ENCODE measurements at regions not wholly inside any gene's neighbourhood (a gene's known extent, or its start where the extent isn't known, plus 50 kb on each side); places are given as distances from the start of the nearest gene placed in this dataset.
"Not testable (repeated sequence)": the region's sequence is repeated elsewhere in the genome, so short reads cannot be mapped to it uniquely, and the experiment has no call there.

DNA sequence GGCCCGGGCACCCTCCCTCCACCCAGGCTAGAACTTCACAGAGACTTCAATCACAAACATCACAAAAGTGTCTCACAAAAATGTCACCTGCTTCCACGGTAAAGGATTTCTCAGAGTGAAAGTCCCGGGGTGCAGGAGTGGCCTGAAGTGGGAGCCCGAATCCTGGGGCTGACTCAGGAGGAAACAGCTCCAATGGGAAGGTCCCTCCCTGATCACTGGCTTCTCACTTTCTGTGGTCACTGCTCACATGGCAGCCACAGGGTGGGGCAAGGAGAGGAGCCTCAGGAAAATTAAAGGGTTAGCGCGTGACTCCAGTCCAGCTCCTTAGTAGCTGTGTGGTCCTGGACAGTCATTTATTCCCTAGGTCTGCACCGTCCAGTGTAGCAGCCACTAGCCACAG is 564.5 kb upstream of the B3GAT1 start:
- DNase-seq: no peak

GRCh38 chr11:134975866-134976376 is 563.9 kb upstream of the B3GAT1 start:
- no peak for DNase-seq

GRCh38 chr11:134973801-134974200 is 561.8 kb upstream of the B3GAT1 start:
- DNase-seq: no peak

DNA sequence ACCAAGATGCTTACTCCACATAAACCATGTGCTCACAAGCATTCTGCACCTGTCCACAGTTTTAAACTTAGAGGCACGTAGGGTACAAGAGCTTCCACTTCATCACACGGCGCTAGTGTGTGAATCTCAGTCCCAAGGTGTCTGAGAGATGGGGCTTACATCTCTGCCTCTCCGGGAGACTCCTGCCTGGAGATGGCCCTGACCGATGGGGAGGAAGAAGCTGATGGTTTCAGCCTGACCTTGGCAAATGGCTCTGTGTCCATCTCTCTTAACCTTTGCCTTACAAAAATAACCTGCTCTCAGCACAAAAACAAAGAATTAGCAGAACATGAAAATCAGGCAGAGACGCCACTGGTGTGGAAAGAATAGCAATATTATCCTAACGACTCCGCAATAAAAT is 559.3 kb upstream of the B3GAT1 start:
- no peak for DNase-seq

DNA sequence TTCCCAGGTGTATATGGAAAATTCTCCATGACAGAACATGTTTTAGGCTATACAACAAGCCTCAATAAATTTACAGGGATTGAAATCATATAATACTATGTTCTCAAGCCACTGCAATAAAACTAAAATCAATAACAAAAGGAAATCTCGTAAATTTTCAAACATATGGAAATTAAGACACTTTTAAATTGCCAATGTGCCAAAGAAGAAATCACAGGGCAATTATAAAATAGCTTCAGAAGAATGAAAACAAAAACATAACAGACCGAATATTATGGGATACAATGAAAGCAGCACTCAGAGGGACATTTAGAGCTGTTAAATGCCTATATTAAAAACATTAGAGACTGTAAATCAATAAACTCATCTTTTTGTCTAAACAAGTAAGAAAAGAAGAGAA is 555.7 kb upstream of the B3GAT1 start:
- DNase-seq: no peak

DNA sequence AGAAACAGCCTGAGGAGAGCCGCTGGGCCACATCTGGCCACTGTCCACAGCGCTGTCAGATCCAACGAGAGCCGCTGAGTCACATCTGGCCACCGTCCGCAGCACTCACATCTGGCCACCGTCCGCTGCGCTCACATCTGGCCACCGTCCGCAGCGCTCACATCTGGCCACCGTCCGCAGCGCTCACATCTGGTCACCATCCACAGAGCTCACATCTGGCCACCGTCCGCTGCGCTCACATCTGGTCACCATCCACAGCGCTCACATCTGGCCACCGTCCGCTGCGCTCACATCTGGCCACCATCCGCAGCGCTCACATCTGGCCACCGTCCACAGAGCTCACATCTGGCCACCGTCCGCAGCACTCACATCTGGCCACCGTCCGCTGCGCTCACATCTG is 549.3 kb upstream of the B3GAT1 start:
- DNase-seq: not testable (repeated sequence)

DNA sequence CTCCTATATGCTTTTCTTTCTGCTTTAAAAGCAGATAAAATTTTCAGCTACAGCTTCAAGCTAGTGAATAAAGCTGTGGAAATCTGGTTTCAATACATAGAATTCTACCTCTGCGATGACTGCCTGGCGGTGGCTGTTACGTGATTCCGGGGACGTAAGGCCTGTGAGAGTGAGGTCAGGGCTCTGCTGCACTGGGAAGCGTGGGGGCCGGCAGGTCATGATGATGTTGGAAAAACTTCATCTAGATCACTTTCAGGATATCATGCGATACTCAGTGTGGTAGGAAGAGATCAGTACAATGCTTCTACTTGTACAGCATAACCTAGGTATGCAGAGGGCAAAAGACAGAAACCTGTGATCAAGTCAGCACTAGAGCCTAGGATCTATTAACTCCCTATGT is 546.8 kb upstream of the B3GAT1 start:
- DNase-seq: no peak

DNA sequence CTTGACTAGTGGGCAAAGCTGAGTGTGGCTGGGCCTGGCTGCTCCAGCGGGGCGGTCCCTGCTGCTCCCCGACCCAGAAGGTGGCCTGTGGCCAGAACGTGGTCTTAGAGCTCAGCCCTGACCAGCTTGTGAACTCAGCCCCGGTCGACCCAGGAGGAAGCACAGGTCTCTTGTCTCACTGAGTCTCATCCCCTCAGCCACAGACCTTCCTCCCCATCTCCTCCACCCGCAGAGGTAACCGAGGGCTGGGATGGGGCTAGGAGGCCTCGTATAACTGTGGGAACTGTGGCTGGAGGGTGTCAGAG is 546.2 kb upstream of the B3GAT1 start:
- no peak for DNase-seq

- DNase-seq: no peak
Observed at GRCh38 chr11:134957540-134958335, 545.7 kb upstream of the B3GAT1 start.

DNA sequence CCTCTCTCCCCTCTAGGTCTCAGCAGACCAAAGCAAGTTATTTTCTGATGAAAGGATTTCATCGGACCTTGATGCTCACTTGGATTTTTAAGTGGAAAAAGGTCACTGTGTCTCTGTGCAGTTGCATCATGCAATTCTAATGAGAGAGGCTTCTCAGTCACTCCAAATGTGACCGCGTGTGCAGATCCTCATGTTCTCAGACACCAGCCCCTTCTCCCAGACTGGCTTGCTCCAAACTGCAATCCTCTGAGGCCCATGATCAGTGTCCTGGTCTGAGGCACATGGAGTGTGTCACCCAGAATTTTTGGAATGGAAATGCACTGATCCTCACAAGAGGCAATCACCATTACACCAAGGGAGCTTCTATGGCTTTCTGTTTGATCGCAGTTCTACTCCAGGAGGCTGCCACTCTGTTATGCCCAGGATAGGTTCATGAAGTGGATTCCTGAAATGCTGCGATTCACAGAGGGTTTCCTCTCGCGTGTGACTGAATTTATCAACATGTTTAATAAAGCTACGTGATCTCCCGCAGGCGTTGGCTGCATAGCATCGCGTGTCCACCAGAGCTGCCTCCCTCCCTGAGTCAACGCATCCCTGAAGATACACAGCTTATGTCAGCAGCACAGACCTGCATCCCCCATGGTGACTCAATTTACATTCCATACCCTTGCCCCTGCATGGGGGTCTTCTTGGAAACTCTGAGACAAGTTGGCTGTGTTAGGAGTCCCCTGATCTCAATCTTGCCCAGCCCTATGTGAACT is 544.6 kb upstream of the B3GAT1 start:
- no peak for DNase-seq

DNA sequence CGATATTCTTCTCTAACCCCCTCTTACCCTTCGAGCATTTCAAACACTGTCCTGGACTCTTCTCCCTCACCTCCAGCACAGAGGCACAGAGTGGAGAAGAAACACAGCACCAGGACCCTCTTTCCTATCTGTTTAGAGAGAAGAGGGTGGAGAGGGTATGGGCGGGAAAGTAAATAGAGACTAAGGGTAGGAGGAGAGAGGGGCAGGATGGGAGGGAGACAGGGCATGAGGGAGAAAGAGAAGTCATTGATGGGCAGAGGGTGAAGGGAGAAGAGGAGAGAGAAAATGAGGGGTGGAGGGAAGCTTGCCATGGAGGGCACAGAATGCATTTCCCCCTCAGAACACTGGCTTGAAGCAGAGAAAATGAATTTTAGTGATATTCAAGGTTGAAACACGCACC is 543.9 kb upstream of the B3GAT1 start:
- DNase-seq: not testable (repeated sequence)

- no peak for DNase-seq
Observed at GRCh38 chr11:134955281-134955680, 543.2 kb upstream of the B3GAT1 start.

DNA sequence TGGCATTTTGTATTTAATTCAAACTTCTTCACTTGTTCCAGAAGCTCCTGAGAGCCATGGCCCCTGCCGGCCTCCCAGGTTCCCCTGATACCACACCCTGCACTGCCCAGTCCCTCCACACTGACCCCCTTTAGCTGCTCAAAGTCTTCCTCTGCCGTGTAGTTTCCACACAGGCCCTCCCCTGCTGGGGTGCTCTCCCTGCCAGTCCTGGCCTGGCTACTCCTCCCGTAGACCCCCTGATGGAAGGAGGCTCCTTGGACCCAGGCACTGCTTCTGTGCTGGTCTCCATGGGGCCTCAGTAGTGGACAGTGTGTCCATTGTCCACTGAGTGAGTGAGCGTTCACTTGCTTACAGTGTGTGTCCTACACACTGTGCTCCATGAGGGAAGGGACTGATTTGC is 542.4 kb upstream of the B3GAT1 start:
- DNase-seq: not testable (repeated sequence)

DNA sequence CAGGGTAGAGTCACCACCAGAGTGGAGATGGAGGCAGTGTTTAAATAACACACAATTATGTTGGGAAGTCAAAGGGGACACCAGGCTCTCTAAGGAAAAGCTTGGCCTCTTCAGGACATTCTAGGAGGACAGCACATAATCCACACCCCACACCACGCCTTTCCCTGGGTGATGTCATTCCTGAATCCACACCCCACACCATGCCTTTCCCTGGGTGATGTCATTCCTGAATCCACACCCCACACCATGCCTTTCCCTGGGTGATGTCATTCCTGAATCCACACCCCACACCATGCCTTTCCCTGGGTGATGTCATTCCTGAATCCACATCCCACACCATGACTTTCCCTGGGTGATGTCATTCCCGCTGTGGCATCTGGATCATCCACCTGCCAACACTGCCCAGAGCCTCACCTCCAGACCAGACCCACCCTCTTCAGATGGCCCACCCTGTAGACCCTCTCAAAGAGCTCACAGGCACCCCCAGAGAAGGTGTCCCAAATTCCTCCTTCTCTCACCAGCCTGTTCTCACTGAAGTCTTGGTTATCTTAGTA is 541.5 kb upstream of the B3GAT1 start:
- DNase-seq: not testable (repeated sequence)

DNA sequence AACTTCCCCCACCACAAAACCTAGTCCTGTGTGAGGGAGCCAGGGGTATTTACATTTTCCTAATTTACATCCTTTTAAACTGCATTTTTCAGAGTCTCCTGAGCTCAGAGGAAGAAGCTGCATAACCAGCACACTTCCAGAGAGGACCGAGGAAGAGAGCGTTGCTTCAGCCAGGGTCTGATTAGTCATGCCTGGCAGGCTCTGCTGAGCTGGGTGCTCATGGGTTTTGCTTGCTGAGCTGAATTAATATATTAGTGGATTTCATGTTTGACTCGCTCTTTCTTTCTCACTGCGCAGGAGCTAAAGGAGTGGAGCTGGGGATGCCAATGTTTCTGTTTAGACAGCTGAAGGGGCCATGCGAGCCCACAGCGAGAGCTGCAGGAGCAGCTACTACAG is 539.3 kb upstream of the B3GAT1 start:
- DNase-seq: no peak

- DNase-seq: no peak
Observed at GRCh38 chr11:134950692-134951304, 538.8 kb upstream of the B3GAT1 start.

GRCh38 chr11:134949121-134950090 is 537.4 kb upstream of the B3GAT1 start:
- DNase-seq: no peak

DNA sequence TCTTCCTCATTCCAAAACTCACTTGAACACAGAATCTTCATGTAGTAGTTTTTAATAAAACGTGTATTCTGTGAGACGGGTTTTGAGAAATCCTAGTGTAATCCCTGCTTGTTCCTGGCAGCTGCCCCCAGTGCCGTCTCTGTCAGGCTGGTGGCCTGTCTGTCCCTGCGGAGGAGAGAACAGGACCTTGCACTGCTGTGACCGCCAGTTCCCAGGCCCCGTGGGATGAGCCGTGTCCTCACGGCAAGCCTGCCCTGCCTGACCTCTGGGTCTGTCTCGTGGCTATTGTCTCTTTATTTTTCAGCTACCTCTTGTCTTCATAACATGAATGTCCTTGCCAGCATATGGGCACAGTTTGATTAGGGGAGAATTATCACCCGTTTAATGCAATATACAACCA is 535.5 kb upstream of the B3GAT1 start:
- DNase-seq: no peak

- no peak for DNase-seq
Observed at GRCh38 chr11:134945993-134946392, 534.0 kb upstream of the B3GAT1 start.

- DNase-seq: no peak
Observed at GRCh38 chr11:134944986-134945385, 532.9 kb upstream of the B3GAT1 start.

DNA sequence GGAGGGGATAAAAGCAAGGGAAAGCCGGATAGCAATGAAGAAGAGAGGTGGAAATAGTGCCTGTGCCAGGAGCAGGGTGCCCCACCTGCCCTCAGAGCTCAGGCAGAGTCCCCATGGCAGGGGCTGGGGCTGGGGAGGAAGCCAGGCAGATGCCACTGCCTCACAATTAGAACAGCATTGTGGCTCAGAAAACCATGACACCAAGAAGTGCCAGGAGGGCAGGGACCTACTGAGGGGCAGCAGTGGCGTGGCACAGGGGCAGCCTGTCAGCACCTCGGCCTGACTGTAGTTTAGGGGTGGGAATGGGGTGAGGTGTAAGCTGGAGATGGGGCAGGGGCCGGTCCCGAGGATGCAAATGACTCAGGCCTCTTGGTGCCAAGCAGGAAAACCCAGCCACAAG is 532.1 kb upstream of the B3GAT1 start:
- DNase-seq: no peak

DNA sequence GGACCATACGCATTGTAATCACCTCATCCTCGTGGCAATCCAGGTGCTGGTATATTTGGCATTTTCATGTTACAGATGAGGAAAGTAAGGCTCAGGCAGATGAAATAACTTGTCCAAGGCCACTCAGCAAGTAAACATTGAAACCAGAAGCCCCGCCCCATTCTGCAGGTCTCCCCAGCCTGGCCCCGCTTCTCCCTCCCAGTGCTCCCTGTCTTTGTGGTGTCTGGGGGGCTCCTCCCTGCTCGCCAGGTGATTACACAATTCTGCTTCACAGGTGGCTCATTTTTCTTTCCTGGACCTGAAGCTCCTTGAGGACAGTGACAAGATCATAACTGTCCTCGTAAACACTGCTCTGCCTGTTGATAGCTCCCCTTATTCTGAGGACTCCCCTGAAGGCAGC is 531.5 kb upstream of the B3GAT1 start:
- no peak for DNase-seq
